ENCODE measurements at regions not wholly inside any gene's neighbourhood (a gene's known extent, or its start where the extent isn't known, plus 50 kb on each side); places are given as distances from the start of the nearest gene placed in this dataset.

DNA sequence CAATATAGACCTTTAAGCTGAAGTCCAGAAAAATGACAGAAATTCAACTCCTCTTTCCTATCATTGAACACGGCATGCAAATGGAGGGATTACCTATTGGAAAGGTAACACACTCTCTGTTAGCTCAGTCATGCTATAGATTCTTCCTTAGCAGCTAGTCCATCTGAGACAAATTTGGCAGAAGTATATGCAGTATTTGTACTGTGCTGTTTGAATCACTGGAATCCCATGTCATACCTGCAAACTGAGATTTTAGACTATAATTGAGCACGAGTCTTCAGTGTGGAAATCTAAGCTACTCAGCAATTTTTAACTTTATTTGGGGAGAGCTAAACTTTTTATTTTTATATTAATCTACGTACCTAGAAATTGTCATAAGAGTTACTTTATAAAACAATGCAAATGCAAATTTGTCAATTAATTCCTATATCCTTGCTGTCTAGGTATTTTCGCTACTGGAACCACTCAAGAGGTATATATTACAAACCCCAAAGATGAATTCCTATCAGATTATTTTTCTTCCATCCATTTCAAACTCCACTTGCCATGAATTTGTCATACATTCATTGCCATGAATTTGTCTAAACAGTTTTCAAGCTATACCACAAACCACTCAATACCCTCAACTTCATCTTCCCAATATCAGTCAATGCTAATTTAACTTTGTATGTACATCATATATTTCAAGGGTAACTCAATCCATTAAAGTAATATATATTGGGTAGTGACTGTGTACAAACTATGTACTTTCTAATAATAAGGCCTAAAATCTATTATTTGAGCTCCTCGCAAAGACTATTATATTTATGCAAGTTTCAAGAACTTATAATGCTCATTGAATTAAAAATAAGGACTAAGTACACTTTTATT is 224.8 kb downstream of the MEF2C start:
- TF ChIP-seq, protein P1, sequence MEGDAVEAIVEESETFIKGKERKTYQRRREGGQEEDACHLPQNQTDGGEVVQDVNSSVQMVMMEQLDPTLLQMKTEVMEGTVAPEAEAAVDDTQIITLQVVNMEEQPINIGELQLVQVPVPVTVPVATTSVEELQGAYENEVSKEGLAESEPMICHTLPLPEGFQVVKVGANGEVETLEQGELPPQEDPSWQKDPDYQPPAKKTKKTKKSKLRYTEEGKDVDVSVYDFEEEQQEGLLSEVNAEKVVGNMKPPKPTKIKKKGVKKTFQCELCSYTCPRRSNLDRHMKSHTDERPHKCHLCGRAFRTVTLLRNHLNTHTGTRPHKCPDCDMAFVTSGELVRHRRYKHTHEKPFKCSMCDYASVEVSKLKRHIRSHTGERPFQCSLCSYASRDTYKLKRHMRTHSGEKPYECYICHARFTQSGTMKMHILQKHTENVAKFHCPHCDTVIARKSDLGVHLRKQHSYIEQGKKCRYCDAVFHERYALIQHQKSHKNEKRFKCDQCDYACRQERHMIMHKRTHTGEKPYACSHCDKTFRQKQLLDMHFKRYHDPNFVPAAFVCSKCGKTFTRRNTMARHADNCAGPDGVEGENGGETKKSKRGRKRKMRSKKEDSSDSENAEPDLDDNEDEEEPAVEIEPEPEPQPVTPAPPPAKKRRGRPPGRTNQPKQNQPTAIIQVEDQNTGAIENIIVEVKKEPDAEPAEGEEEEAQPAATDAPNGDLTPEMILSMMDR (IDR thresholded peaks at IDR 0.05), result no peak
- TF ChIP-seq POLR2A (IDR thresholded peaks at IDR 0.05), result no peak
